HEK293 (cell line): ENCODE measurements at regions not wholly inside any gene's neighbourhood (a gene's known extent, or its start where the extent isn't known, plus 50 kb on each side); places are given as distances from the start of the nearest gene placed in this dataset.

Experiments used
- CTCF ChIP-seq: fragments of 450-650 bp; formaldehyde crosslinking; IDR thresholded peaks from 2 replicates; pipeline ENCODE4 v1.5.1; 2016; ENCODE audit warnings: missing biosample characterization, missing genetic modification characterization
- KLF7 ChIP-seq: fragments of 450-650 bp; formaldehyde crosslinking; IDR thresholded peaks from 2 replicates; pipeline ENCODE4 v1.5.1; 2016; ENCODE audit warnings: missing biosample characterization, missing genetic modification characterization, borderline replicate concordance
- TRIM28 ChIP-seq: IDR thresholded peaks from 2 replicates; pipeline ENCODE4 v1.6.1; 2011; ENCODE audit warnings: low read length, control low read depth, borderline replicate concordance
- ZBTB44 ChIP-seq: fragments of 450-650 bp; IDR thresholded peaks from 2 replicates; pipeline ENCODE4 v1.5.1; 2018; ENCODE audit warnings: missing biosample characterization, mild to moderate bottlenecking, missing genetic modification characterization
- ZSCAN16 ChIP-seq: fragments of 450-650 bp; formaldehyde crosslinking; IDR thresholded peaks from 2 replicates; pipeline ENCODE4 v1.5.1; 2016; ENCODE audit warnings: missing biosample characterization, missing genetic modification characterization

DNA sequence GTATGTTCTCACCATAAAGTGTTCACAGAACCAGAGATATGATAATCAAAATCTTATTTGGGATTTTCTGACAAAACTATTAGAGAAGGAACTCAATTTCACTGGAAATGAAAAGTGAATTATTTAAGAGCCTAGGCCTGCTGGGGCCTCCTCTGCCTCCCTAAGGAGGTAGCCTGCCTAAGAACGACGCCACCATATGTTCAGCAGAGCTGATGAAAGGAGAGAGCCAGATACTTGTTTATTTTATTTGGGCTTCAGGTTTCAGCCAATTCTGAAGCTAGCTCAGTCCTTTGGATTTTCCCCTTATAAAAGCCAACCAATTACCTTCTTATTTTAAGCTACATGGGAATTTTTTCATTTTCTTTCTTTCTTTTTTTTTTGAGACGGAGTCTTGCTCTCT, 433.1 kb upstream of the MAP2 start:
- TF ChIP-seq KLF7 (no peak), TRIM28 (no peak), CTCF (tag by site-specific recombination) (no peak), ZBTB44 (no peak), ZSCAN16 (no peak)
